Medulla oblongata (tissue), 1 donor: ENCODE measurements at regions not wholly inside any gene's neighbourhood (a gene's known extent, or its start where the extent isn't known, plus 50 kb on each side); places are given as distances from the start of the nearest gene placed in this dataset.
"Not testable (repeated sequence)": the region's sequence is repeated elsewhere in the genome, so short reads cannot be mapped to it uniquely, and the experiment has no call there.

Experiments
- DNase-seq: peaks from one replicate; pipeline ENCODE4 v3.0.0-alpha.2; 2015; ENCODE audit errors: extremely low spot score

GRCh38 chr2:14016289-14016955, 616.1 kb upstream of the LRATD1 start:
- DNase-seq: no peak

GRCh38 chr2:14018620-14019019, 613.9 kb upstream of the LRATD1 start:
- no peak for DNase-seq

- no peak for DNase-seq
Observed at GRCh38 chr2:14023558-14023957, 609.0 kb upstream of the LRATD1 start.

GRCh38 chr2:14039134-14039533, 593.4 kb upstream of the LRATD1 start:
- DNase-seq: no peak

- DNase-seq: no peak
Observed at GRCh38 chr2:14047491-14047890, 585.0 kb upstream of the LRATD1 start.

- DNase-seq: no peak
Observed at GRCh38 chr2:14051401-14051800, 581.1 kb upstream of the LRATD1 start.

- DNase-seq: no peak
Observed at GRCh38 chr2:14053105-14053504, 579.4 kb upstream of the LRATD1 start.

GRCh38 chr2:14064346-14064745, 568.2 kb upstream of the LRATD1 start:
- DNase-seq: no peak

GRCh38 chr2:14072338-14072737, 560.2 kb upstream of the LRATD1 start:
- no peak for DNase-seq

GRCh38 chr2:14074691-14075090, 557.8 kb upstream of the LRATD1 start:
- no peak for DNase-seq

- no peak for DNase-seq
Observed at GRCh38 chr2:14079576-14079975, 552.9 kb upstream of the LRATD1 start.

- no peak for DNase-seq
Observed at GRCh38 chr2:14081521-14081920, 551.0 kb upstream of the LRATD1 start.

GRCh38 chr2:14082640-14083039, 549.9 kb upstream of the LRATD1 start:
- no peak for DNase-seq

GRCh38 chr2:14094592-14094991, 537.9 kb upstream of the LRATD1 start:
- DNase-seq: no peak

- not testable (repeated sequence) for DNase-seq
Observed at GRCh38 chr2:14099101-14099500, 533.4 kb upstream of the LRATD1 start.

- DNase-seq: no peak
Observed at GRCh38 chr2:14114275-14114674, 518.2 kb upstream of the LRATD1 start.

- DNase-seq: no peak
Observed at GRCh38 chr2:14120376-14120775, 512.1 kb upstream of the LRATD1 start.

GRCh38 chr2:14123436-14124103, 508.9 kb upstream of the LRATD1 start:
- no peak for DNase-seq

GRCh38 chr2:14125624-14126293, 506.8 kb upstream of the LRATD1 start:
- no peak for DNase-seq

- DNase-seq: no peak
Observed at GRCh38 chr2:14126846-14127245, 505.7 kb upstream of the LRATD1 start.

- no peak for DNase-seq
Observed at GRCh38 chr2:14127765-14128164, 504.8 kb upstream of the LRATD1 start.

GRCh38 chr2:14132386-14132785, 500.1 kb upstream of the LRATD1 start:
- no peak for DNase-seq

GRCh38 chr2:14134771-14135170, 497.7 kb upstream of the LRATD1 start:
- no peak for DNase-seq
